D721Med (cell line): ENCODE measurements at regions not wholly inside any gene's neighbourhood (a gene's known extent, or its start where the extent isn't known, plus 50 kb on each side); places are given as distances from the start of the nearest gene placed in this dataset.
A peak's percentile ranks its signal among the peaks of the same experiment; 100 is the strongest.

Source experiments
- DNase-seq: peaks from one replicate; pipeline ENCODE4 v3.0.0; 2011; ENCODE audit warnings: low spot score; ENCODE audit not compliant: insufficient read length
- FAIRE-seq: peaks from 2 replicates; lab custom pipeline; 2011; peaks lifted over from hg19 to GRCh38; lab: Jason Lieb, UNC
- TF ChIP-seq, protein P1 (sequence below): IDR thresholded peaks from 2 replicates; pipeline ENCODE4 v1.5.1; 2012; ENCODE audit warnings: mild to moderate bottlenecking, control low read depth; ENCODE audit not compliant: insufficient read depth; ENCODE audit errors: missing control alignments

DNA sequence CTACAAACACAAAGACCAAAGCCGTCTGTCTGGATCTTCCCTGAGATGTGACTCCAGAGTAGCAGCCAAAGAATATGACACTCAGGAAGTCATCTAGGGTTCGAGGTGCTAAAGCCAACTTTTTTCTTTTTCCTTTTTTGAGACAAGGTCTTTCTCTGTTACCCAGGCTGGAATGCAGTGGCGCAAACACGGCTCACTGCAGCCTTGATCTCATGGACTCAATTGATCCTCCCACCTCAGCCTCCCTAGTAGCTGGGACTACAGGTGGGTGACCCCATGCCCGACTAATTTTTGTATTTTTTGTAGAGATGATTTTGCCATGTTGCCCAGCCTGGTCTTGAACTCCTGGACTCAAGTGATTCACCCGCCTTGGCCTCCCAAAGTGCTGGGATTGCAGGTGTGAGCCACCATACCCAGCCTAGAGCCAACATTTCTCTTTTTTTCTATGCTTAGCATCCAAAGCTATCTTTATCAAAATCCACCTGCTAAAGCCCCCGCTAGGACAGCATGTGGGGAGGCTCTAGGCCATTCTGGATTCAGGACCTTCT lies 92.8 kb downstream of the TMEM17 start:
- TF ChIP-seq, protein P1, sequence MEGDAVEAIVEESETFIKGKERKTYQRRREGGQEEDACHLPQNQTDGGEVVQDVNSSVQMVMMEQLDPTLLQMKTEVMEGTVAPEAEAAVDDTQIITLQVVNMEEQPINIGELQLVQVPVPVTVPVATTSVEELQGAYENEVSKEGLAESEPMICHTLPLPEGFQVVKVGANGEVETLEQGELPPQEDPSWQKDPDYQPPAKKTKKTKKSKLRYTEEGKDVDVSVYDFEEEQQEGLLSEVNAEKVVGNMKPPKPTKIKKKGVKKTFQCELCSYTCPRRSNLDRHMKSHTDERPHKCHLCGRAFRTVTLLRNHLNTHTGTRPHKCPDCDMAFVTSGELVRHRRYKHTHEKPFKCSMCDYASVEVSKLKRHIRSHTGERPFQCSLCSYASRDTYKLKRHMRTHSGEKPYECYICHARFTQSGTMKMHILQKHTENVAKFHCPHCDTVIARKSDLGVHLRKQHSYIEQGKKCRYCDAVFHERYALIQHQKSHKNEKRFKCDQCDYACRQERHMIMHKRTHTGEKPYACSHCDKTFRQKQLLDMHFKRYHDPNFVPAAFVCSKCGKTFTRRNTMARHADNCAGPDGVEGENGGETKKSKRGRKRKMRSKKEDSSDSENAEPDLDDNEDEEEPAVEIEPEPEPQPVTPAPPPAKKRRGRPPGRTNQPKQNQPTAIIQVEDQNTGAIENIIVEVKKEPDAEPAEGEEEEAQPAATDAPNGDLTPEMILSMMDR, result no peak
- FAIRE-seq, result no peak
- DNase-seq, result no peak

DNA sequence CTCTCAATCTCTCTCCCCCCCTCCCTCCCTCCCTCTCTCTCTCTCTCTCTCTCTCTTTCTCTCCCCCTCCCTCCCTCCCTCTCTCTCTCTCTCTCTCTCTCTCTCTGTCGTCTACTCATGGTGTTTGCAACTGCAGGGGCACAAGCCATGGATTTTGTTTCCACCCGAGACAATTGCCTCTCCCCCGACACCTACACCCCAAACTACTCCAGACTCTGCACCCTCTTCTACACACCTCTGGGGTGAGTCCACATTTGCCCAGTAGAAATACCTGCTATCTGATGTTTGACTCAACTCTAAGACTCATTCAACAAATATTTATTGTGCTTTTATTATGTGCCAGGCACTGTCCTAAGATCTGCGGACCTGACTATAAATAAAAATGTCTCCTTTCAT lies 93.7 kb downstream of the TMEM17 start:
- FAIRE-seq (no peak), DNase-seq (no peak)
- TF ChIP-seq, protein P1, result no peak

DNA sequence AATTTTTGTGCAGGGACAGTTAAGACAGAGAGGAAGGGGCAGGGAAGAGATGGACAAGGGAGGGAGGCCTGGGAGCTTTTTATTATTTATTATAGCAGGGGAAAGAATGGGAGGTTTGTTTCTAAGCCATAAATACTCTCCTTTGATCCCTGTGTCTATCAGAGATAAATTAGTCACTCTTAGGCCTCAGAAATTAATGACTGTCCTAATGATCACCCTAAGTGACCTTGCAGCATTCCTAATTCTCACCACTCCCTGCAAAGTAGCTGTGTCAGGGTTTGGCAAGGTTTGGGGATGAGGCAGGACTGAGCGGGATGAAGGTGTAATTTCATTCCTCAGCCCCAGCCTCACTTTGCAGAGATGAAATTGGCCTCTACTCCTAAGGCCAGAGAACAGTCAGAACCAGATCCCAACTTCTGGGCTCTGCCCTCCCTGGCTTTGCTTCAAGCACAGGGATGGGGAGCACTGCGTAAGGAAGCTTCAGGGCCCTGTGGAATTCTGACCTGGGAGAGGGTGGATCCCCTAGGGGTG lies 95.0 kb downstream of the TMEM17 start:
- DNase-seq, result no peak
- TF ChIP-seq, protein P1, result no peak
- FAIRE-seq, result no peak

DNA sequence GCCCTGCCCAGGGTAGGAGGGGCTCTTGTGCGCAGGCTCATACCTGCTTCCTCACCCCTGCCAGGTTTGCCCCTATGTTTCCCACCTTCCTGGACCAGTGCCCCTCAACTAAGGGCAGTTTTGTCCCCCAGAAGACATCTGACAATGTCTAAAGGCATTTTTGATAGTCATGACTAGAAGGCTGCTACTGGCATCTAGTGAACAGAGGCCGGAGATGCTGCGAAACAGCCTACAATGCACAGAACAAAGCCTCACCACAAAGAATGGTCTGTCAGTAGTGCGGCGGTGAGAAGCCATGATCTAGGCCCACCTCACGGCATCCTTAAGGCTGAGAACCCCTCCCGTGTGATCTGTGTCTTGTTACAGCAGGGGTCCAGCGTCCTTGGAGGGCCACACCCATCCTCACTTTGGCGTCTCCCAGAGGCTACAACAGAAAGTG lies 96.0 kb downstream of the TMEM17 start:
- no peak for FAIRE-seq
- TF ChIP-seq, protein P1, result peak; percentile 40
- no peak for DNase-seq

DNA sequence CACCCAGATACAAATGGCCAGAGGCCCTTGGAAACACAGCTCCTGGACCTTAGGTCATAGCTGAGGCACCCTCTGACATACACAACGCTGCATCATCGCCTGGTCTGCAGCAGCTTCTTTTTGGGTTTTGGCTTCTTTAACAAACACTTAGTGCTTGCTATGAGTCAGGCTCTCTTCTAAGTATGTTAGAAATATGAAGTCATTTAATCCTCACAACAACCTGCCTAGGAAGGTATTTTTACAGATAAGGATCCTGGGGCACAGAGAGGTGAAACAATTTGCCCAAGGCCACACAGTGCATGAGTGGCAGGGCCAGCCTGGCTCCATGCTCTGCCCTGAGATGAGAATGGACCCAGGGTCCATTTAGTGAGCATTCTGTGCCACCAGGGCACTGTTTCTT lies 96.6 kb downstream of the TMEM17 start:
- FAIRE-seq (no peak), DNase-seq (no peak)
- TF ChIP-seq, protein P1, result no peak

DNA sequence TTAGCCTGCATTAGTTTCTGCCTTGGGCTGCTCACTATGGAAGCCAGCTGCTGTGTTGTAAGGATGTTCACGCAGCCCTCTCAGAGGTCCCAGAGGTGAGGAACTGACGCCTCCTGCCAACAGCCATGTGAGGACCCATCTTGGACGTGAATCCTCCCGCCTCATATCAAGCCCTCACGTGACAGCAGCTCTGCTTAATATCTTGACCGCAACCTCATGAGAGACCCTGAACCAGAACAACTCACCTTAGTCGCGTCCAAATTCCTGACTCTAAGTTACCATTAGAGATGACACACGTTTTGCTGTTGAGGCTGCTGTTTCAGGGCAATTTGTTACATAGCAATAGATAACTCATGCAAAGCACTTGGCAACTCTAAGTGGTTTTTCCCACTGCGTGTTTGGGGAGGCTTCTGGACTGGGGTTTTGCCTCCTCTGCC lies 97.7 kb downstream of the TMEM17 start:
- TF ChIP-seq, protein P1, result no peak
- DNase-seq, result no peak
- no peak for FAIRE-seq

DNA sequence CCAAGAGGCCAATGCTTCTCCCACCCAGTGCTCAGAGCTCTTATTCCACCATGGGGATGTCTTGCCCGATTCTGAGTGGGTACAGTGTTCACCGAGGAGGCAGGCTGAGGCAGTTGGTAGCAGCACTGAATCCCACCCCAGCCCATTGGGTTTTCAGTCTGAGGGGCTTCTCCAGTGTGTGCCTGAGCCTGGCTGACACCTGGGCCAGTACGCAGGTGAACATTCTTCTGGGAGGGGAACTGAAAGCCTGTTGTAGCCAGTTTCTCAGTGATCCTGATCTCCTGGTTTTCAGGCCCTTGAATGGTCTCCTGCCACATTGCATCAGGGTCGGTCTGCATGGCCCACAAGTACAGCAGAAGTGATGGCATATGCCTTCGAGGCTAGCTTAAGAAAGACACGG lies 98.2 kb downstream of the TMEM17 start:
- FAIRE-seq (no peak), DNase-seq (no peak)
- TF ChIP-seq, protein P1, result no peak
